ENCODE measurements at regions not wholly inside any gene's neighbourhood (a gene's known extent, or its start where the extent isn't known, plus 50 kb on each side); places are given as distances from the start of the nearest gene placed in this dataset.
"Not testable (repeated sequence)": the region's sequence is repeated elsewhere in the genome, so short reads cannot be mapped to it uniquely, and the experiment has no call there.

- H2BK20ac ChIP-seq (ENCODE audit: low read depth, low read length, poor library complexity, severe bottlenecking); H2BK5ac ChIP-seq (ENCODE audit: insufficient read length, low read length); H3K4me2 ChIP-seq (ENCODE audit: insufficient read depth, insufficient read length, low read length); H3K9me3 Mint-ChIP-seq; H3K27me3 Mint-ChIP-seq (ENCODE audit: low read depth); H3K18ac ChIP-seq (ENCODE audit: insufficient read length, low read depth, low read length); DNase-seq; H3K4me3 Mint-ChIP-seq; H3K23me2 ChIP-seq (ENCODE audit: insufficient read length, low read depth, low read length, poor library complexity, severe bottlenecking); H2BK15ac ChIP-seq (ENCODE audit: low read depth, low read length); H3K9ac ChIP-seq (ENCODE audit: extremely low read depth, insufficient read length, low read length); H3K4ac ChIP-seq (ENCODE audit: low read depth, low read length); H4K91ac ChIP-seq (ENCODE audit: insufficient read length, low read depth, low read length); H3K79me1 ChIP-seq (ENCODE audit: insufficient read depth, low read depth, low read length, poor library complexity, severe bottlenecking); H3K9me3 ChIP-seq (ENCODE audit: control insufficient read depth, low read depth, low read length); H3K14ac ChIP-seq (ENCODE audit: insufficient read depth, low read length); H3K27ac ChIP-seq (ENCODE audit: insufficient read length, low read depth, low read length); H3K79me2 ChIP-seq (ENCODE audit: insufficient read depth, low read length); H2BK120ac ChIP-seq (ENCODE audit: low read depth, low read length, poor library complexity, severe bottlenecking); H3K4me1 ChIP-seq (ENCODE audit: insufficient read depth, low read length); H3K56ac ChIP-seq (ENCODE audit: insufficient read length, low read depth, low read length); H3K23ac ChIP-seq (ENCODE audit: insufficient read length, low read depth, low read length); H4K5ac ChIP-seq (ENCODE audit: insufficient read length, low read depth, low read length); H2AFZ ChIP-seq (ENCODE audit: low read length); H3T11ph ChIP-seq (ENCODE audit: low read length); H2AK5ac ChIP-seq (ENCODE audit: insufficient read length, low read length); H2BK12ac ChIP-seq (ENCODE audit: insufficient read length, low read depth, low read length); H3K27me3 ChIP-seq (ENCODE audit: insufficient read depth, low read length); H4K20me1 ChIP-seq (ENCODE audit: control insufficient read depth, insufficient read depth, insufficient read length); H4K8ac ChIP-seq (replicated peaks; ENCODE audit: insufficient read length, low read depth, low read length); H3K27ac Mint-ChIP-seq: not testable (repeated sequence)
- Mint-ChIP-seq H3K4me1 (peaks cover 12 to 20% of the 10 kb centered on the region in 2 experiments), H3K36me3 (ENCODE audit: insufficient read depth in 1 of 3, low read depth in 3 of 3) (peaks cover 0 to 11% (median 0%) of the 10 kb centered on the region in 3 experiments; a peak in 3 of 7 replicates)
Measured at GRCh38 chr1:61543498-61543897, 181.4 kb downstream of the TM2D1 start.

All from H9 (cell line).